AG04449 (cell line): ENCODE measurements at regions not wholly inside any gene's neighbourhood (a gene's known extent, or its start where the extent isn't known, plus 50 kb on each side); places are given as distances from the start of the nearest gene placed in this dataset.

Experiments
- CTCF ChIA-PET: fragments of 350-600 bp; formaldehyde crosslinking; extraction: SDS; loops from one replicate; lab custom pipeline; 2021; ENCODE audit warnings: antibody characterized with exemption; lab: Yijun Ruan, JAX
- POLR2A ChIA-PET: fragments of 400-600, 350-600 bp; formaldehyde crosslinking; extraction: SDS; loops from one replicate; lab custom pipeline; 2020; ENCODE audit warnings: antibody characterized with exemption, inconsistent platforms; lab: Yijun Ruan, JAX
- DNase-seq: peaks from one replicate; pipeline ENCODE4 v3.0.0-alpha.2; 2010; ENCODE audit warnings: low read depth, low spot score
- H3K4me3 ChIP-seq: 2 replicates; pipeline ENCODE4 v1.5.1; 2011; ENCODE audit warnings: low read depth, mild to moderate bottlenecking, control low read depth, low read length
- CTCF ChIP-seq: IDR thresholded peaks from one replicate; pipeline ENCODE4 v1.5.1; 2011; ENCODE audit warnings: mild to moderate bottlenecking, moderate library complexity, low read length, control low read depth, inconsistent platforms; ENCODE audit not compliant: insufficient read depth; ENCODE audit errors: missing control alignments

- ChIA-PET POLR2A (no interaction called here), CTCF (interaction anchor here (1.7 kb wide), 1 partner anchor 489 kb away, joined by 4 read pairs; no protein-coding TSS in a partner anchor)
- no peak for TF ChIP-seq CTCF
- no peak overlapping the region for H3K4me3 ChIP-seq
- DNase-seq = no peak
These were observed 362.5 kb upstream of the ZMIZ1 start for GRCh38 chr10:78706256-78706655.

GRCh38 chr10:78706726-78707540, 361.8 kb upstream of the ZMIZ1 start:
- POLR2A ChIA-PET = no interaction called here
- DNase-seq = no peak

GRCh38 chr10:78707745-78708144, 361.0 kb upstream of the ZMIZ1 start:
- no peak overlapping the region for H3K4me3 ChIP-seq
- no peak for TF ChIP-seq CTCF
- ChIA-PET POLR2A (no interaction called here), CTCF (no interaction called here)
- no peak for DNase-seq

More at GRCh38 chr10:78706726-78707540, 361.8 kb upstream of the ZMIZ1 start:
- CTCF ChIA-PET = interaction anchor here (0.6 to 1.7 kb wide), 2 partner anchors 9 to 488 kb away, joined by 3 to 4 read pairs; no protein-coding TSS in a partner anchor
- H3K4me3 ChIP-seq = no peak overlapping the region
- TF ChIP-seq CTCF = no peak

GRCh38 chr10:78712147-78712546, 356.6 kb upstream of the ZMIZ1 start:
- TF ChIP-seq CTCF = no peak

GRCh38 chr10:78713659-78714058, 355.1 kb upstream of the ZMIZ1 start:
- CTCF ChIA-PET = interaction anchor here (0.6 to 0.9 kb wide), 2 partner anchors 481 to 502 kb away, joined by 3 to 4 read pairs; no protein-coding TSS in a partner anchor
- TF ChIP-seq CTCF = no peak
- DNase-seq = no peak
- H3K4me3 ChIP-seq = no peak overlapping the region
- POLR2A ChIA-PET = no interaction called here

More at GRCh38 chr10:78712147-78712546, 356.6 kb upstream of the ZMIZ1 start:
- no peak overlapping the region for H3K4me3 ChIP-seq
- no peak for DNase-seq
- ChIA-PET CTCF (no interaction called here), POLR2A (no interaction called here)

- ChIA-PET CTCF (interaction anchor here (0.9 kb wide), 1 partner anchor 480 kb away, joined by 4 read pairs; no protein-coding TSS in a partner anchor), POLR2A (no interaction called here)
These were observed 354.5 kb upstream of the ZMIZ1 start for GRCh38 chr10:78714225-78714624.

More at GRCh38 chr10:78714225-78714624, 354.5 kb upstream of the ZMIZ1 start:
- H3K4me3 ChIP-seq = no peak overlapping the region
- no peak for DNase-seq
- TF ChIP-seq CTCF = no peak
